PFSK-1 (cell line): ENCODE measurements at regions not wholly inside any gene's neighbourhood (a gene's known extent, or its start where the extent isn't known, plus 50 kb on each side); places are given as distances from the start of the nearest gene placed in this dataset.

Source experiments
- FOXP2 ChIP-seq: optimal IDR thresholded peaks from 2 replicates; pipeline ENCODE3; 2011; ENCODE audit warnings: borderline replicate concordance, control low read depth, inconsistent platforms; ENCODE audit not compliant: insufficient read depth; ENCODE audit errors: extremely low read length, extremely low read depth
- POLR2AphosphoS5 ChIP-seq: IDR thresholded peaks from 2 replicates; pipeline ENCODE4 v1.6.1; 2012; ENCODE audit warnings: low read depth, mild to moderate bottlenecking, control low read depth, low read length, moderate library complexity
- SIN3A ChIP-seq: IDR thresholded peaks from 2 replicates; pipeline ENCODE4 v1.6.1; 2012; ENCODE audit warnings: mild to moderate bottlenecking, low read length, moderate library complexity, borderline replicate concordance; ENCODE audit not compliant: insufficient read depth
- TAF1 ChIP-seq: IDR thresholded peaks from 2 replicates; pipeline ENCODE4 v1.6.1; 2012; ENCODE audit warnings: low read length, control low read depth, borderline replicate concordance; ENCODE audit not compliant: insufficient read depth
- TF ChIP-seq, protein P1 (sequence below), 2 experiments: IDR thresholded peaks; 2 replicates each; pipeline versions ENCODE4 v1.6.1 to v1.8.0; 2011 to 2012; ENCODE audit warnings: low read depth in 2 of 2, low read length in 2 of 2, control low read depth in 1 of 2, inconsistent platforms in 1 of 2, mild to moderate bottlenecking in 1 of 2, moderate library complexity in 1 of 2; ENCODE audit not compliant: insufficient read depth in 1 of 2

DNA sequence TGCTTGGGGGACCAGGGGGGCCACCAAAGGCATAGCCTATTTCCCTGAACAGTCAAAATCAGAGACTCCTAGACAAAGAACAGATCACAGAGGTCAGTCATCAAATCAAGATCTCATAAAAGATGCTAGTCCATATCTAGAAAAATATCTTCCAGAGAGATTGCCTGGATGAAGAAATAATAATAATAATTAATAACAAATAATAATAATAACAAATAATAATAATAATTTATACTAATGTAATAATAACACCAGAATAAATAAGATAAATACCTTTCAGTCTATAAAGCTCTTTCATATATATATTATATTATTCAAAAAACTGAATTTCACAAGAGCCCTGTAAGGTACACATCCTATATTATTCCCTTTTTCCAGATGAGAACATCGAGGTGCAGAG lies 129.6 kb downstream of the PAX1 start:
- TF ChIP-seq, protein P1, sequence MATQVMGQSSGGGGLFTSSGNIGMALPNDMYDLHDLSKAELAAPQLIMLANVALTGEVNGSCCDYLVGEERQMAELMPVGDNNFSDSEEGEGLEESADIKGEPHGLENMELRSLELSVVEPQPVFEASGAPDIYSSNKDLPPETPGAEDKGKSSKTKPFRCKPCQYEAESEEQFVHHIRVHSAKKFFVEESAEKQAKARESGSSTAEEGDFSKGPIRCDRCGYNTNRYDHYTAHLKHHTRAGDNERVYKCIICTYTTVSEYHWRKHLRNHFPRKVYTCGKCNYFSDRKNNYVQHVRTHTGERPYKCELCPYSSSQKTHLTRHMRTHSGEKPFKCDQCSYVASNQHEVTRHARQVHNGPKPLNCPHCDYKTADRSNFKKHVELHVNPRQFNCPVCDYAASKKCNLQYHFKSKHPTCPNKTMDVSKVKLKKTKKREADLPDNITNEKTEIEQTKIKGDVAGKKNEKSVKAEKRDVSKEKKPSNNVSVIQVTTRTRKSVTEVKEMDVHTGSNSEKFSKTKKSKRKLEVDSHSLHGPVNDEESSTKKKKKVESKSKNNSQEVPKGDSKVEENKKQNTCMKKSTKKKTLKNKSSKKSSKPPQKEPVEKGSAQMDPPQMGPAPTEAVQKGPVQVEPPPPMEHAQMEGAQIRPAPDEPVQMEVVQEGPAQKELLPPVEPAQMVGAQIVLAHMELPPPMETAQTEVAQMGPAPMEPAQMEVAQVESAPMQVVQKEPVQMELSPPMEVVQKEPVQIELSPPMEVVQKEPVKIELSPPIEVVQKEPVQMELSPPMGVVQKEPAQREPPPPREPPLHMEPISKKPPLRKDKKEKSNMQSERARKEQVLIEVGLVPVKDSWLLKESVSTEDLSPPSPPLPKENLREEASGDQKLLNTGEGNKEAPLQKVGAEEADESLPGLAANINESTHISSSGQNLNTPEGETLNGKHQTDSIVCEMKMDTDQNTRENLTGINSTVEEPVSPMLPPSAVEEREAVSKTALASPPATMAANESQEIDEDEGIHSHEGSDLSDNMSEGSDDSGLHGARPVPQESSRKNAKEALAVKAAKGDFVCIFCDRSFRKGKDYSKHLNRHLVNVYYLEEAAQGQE (IDR thresholded peaks at IDR 0.05; ENCODE audit: insufficient read depth in 1 of 2, low read depth in 2 of 2, low read length in 2 of 2) = no peak

DNA sequence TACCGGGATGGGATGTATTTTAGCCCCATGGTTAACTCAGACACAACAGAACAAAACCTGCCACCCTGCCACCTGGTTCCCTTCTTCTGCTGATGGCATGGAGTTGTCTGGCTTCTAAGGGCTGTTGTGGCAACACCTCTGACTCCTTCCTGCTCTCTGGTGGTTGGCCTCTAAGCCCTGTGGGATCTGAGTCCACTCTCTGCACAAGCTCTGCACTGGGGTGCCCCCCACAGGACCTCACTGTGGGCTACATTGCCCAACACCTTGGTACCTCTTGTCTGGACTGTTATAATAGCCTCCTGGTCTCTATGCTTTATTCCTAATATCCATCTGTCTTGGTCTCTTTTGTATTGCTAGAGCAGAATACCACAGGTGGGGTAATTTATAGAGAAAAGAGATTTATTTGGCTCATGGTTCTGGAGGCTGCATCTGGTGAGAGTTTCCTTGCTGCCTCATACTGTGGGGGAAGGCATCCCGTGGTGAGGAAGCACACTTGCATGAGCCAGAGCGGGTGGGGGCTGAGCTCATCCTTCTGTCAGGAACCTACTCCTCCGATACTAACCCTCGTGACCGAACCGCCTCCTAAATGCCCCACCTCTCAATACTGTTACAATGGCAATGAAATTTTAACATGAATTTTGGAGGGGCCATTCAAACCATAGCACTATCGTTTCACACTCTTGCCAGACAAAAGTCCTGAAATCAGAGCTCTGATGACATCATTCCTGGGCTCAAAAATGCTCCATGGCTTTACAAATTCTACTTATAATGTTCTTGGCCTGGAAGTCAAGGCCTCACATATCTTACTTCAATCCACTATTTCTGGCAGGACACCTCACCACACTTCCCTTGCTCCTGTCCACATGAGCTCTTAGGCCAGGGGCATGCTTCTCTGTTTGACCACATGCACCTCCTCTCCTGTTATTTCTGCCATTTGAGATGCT lies 127.2 kb downstream of the PAX1 start:
- TF ChIP-seq, protein P1 (IDR thresholded peaks at IDR 0.05; ENCODE audit: insufficient read depth in 1 of 2, low read depth in 2 of 2, low read length in 2 of 2) = no peak
- TF ChIP-seq POLR2AphosphoS5 (no peak), TAF1 (no peak), SIN3A (no peak), FOXP2 (no peak)

DNA sequence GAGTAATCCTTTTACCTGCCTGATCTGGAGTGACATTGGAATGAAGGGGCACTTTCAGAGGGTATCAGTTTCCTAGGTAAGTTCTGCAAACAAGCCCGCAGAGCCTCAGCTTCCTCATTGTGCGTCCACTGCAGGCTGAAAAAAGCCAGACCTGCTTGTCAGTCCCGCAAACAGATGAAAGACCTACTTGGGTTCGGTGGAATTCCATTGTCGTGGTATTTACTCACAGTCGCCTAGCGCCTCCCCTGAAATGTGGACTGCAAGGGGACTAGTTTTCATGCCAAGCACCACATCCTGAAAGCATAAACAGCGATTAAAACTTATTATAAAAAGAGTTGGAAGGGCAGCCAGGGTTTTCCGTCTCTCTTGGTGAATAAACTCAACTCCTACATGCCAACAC lies 121.5 kb downstream of the PAX1 start:
- TF ChIP-seq, protein P1 (IDR thresholded peaks at IDR 0.05; ENCODE audit: insufficient read depth in 1 of 2, low read depth in 2 of 2, low read length in 2 of 2) = no peak
- TF ChIP-seq TAF1 = no peak
- no peak for TF ChIP-seq FOXP2
- no peak for TF ChIP-seq SIN3A
- TF ChIP-seq POLR2AphosphoS5 = no peak

DNA sequence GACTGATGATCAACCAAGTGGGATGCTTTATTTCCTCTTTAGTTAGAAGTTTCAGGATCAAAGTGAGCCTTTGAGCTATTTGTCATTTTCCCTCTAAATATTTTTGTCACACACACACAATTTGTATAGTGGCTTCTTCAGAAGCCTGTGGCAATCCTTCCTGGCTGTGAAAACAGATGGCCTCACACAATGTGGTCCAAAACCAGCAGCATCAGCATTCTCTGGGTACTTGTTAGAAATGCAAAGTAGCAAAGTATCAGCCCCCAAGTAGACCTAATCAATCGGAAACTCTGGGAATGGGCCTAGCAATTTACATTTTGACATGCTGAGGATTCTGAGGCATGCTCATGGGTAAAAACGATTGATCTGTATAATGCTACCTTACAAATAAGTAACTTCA lies 115.9 kb downstream of the PAX1 start:
- TF ChIP-seq SIN3A = no peak
- no peak for TF ChIP-seq TAF1
- no peak for TF ChIP-seq FOXP2
- no peak for TF ChIP-seq POLR2AphosphoS5

DNA sequence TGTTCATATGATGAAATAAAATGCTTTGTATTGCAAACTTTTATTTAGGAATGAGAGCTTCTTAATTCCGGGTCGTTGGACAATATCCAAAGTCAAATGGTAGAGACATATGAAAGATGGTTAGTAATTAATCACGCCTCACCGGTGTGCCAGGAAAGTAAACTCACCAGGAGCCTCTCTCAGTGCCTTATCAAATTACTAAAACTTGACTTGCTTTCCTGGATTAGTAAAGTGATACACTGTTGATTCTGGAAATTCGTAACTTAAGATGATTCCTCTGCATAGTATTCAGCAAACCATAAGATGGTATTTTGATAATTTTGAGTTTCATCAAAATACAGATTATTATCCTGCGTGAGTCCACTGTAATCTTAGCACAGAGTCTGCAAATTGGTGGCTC lies 115.2 kb downstream of the PAX1 start:
- TF ChIP-seq, protein P1 (IDR thresholded peaks at IDR 0.05; ENCODE audit: insufficient read depth in 1 of 2, low read depth in 2 of 2, low read length in 2 of 2) = no peak
- TF ChIP-seq TAF1 (no peak), POLR2AphosphoS5 (no peak), SIN3A (no peak), FOXP2 (no peak)
